ENCODE measurements at regions not wholly inside any gene's neighbourhood (a gene's known extent, or its start where the extent isn't known, plus 50 kb on each side); places are given as distances from the start of the nearest gene placed in this dataset.
"Not testable (repeated sequence)": the region's sequence is repeated elsewhere in the genome, so short reads cannot be mapped to it uniquely, and the experiment has no call there.

DNA sequence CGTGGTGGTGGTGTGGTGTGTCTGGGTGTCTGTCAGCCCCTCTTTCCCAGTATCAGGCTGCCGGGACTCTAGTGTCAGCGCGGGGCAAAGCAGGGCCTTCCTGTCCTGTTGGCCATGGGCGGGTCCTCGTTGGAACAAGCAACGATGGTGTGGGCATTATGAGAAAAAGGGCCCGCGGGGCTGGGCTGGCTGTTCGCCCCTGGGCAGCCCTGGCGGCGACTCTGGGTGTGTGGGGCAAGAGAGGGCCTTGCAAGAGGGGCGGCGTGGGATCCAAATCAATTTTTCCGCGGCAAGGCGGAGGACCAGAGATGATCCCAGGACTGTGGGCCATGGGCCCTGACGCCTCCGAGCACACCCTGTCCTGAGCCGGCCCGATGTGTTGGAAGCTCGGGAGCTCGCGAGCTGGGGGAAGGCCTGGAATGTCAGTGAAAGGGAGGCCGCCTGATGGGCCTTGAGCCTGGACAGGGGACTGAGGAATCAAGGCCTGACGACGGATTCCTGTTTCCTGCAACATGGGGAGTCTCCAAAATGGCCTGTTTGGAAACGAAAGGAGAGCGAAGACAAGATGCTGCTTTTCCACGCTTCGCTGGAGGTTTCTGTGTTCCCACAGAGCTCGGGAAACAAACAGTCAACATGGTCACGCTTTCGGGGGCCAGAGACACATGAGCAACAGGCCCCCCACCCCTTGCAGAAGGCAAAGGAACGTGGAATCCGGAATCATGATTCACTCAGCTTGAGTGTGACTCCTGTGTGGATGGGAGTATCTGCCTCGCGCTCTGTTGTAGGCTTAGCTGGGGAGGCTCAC lies 364.7 kb upstream of the DEFB115 start:
- Histone ChIP-seq H3K27ac (no peak overlapping the region), H3K4me3 (no peak overlapping the region), H3K36me3 (no peaks in the 10 kb centered on the region), H3K9me3 (peaks cover 0 to 8% of the 10 kb centered on the region in 2 donors), H3K27me3 (no peaks in the 10 kb centered on the region), H3K4me1 (ENCODE audit: insufficient read depth) (no peaks in the 10 kb centered on the region)
- 44 to 82% (median 46%) methylated on average over 37 to 38 of the region's 38 CpGs for WGBS, 3 donors
- TF ChIP-seq POLR2A (IDR thresholded peaks at IDR 0.05) (no peak), EP300 (IDR thresholded peaks at IDR 0.05) (no peak)
- TF ChIP-seq, protein P1, sequence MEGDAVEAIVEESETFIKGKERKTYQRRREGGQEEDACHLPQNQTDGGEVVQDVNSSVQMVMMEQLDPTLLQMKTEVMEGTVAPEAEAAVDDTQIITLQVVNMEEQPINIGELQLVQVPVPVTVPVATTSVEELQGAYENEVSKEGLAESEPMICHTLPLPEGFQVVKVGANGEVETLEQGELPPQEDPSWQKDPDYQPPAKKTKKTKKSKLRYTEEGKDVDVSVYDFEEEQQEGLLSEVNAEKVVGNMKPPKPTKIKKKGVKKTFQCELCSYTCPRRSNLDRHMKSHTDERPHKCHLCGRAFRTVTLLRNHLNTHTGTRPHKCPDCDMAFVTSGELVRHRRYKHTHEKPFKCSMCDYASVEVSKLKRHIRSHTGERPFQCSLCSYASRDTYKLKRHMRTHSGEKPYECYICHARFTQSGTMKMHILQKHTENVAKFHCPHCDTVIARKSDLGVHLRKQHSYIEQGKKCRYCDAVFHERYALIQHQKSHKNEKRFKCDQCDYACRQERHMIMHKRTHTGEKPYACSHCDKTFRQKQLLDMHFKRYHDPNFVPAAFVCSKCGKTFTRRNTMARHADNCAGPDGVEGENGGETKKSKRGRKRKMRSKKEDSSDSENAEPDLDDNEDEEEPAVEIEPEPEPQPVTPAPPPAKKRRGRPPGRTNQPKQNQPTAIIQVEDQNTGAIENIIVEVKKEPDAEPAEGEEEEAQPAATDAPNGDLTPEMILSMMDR (IDR thresholded peaks at IDR 0.05), result no peak
- intact Hi-C loops (cut with DNase I), result no loop called here
- no peak for DNase-seq

DNA sequence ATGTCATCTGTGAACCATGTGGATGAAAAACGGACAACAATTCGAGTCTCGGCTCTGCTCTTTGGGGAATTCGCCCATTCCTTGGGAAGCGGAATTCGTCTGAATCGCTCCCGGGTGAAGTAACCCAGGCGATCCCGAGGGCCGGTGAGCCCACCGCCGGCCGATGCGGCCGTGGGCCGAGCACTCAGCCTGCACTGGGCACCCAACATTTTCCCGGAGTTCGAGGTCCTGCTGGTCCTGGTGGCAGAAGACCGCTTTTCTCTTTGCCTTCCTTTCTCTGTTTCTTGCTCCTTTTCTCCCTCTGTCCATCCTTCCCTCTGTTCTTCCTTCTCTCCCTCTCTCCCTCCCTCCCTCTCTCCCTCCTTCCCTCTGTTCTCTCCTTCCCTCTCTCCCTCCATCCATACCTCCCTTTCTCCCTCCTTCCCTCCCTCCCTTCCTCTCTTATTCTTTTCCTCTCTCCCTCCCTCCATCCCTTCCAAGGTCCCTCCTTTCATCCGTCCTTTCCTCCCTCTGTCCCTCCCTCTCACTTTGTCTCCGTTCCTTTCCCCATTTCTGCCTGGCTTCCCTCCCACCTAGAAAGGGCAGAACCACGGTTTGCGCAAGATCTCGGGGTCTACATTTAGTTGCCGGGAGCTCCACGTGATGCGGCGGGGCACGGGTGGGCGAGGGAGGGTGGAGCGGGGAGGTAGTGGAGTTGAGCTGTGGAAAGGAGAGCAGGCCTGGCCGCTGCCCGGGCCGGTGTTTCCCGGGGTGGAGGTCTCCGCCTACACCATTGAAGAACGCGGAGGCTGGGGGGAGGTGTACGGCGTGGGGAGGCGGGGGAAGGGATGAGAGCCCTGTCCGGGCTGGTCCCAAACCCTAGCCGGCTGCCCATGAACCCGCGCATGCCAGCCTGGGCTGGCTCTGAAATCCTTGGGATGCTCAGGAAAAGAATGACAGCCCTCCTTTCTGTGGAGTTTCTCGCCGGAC lies 363.8 kb upstream of the DEFB115 start:
- whole genome bisulfite sequencing, 3 donors, result 25 to 80% (median 45%) methylated on average over 48 of the region's 48 CpGs
- H3K27me3 ChIP-seq; H3K9me3 ChIP-seq; H3K36me3 ChIP-seq; DNase-seq; H3K27ac ChIP-seq; H3K4me1 ChIP-seq (ENCODE audit: insufficient read depth); intact Hi-C loops (cut with DNase I); H3K4me3 ChIP-seq: not testable (repeated sequence)

DNA sequence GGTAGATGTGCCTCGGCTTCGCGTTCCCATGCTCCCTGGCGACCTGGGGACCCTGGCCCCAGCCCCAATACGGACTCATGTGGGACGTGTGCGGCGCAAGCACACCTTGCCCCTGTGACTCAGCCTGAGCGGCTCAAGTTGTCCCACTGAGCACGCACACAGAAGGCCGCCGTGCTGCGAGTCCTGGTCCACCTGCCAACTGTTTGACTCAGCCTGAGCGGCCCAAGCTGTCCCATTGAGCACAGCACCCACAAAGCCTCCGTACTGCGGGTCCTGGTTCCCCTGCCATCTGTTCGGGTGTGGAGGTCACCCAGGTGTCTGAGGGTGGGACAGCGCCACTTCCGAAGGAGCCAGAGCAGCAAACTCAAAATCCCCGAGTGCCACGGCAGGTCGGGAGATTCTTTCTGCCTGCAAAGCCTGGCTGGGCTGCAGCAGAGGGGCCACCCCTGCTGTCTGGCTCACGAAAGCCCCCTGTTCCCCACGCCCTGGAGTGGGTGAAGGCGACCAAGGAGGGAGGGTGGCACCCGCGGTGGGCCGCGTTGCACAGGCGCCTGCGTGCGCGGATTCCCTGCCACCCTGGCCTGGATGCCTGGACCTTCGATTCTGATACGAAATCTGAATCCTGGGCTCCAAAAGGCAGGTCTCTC lies 362.6 kb upstream of the DEFB115 start:
- DNase-seq; H3K9me3 ChIP-seq; H3K27ac ChIP-seq; H3K4me1 ChIP-seq (ENCODE audit: insufficient read depth); intact Hi-C loops (cut with DNase I); H3K4me3 ChIP-seq; H3K36me3 ChIP-seq; H3K27me3 ChIP-seq: not testable (repeated sequence)
- WGBS, 3 donors, result 34 to 75% (median 39%) methylated on average over 33 to 35 of the region's 35 CpGs

DNA sequence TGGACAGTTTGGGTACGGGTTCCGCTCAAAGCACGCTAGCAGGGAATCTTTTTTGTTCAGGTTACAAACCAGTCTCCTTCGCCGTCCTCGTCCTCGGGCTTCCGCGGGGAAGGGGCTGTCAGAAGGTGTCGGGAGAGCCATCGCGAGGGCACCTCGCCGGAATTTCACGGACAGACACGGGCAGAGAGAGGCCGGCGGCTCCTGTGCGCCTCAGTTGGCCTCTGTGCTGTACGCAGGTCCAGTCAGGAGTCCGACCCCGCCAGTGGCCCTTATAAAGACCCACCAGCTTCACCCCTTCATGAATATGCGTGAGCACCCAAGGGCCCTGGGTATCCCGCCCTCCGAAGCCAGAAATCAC lies 362.1 kb upstream of the DEFB115 start:
- 43 to 79% (median 44%) methylated on average over 6 to 25 of the region's 25 CpGs for WGBS, 3 donors
- H3K4me1 ChIP-seq (ENCODE audit: insufficient read depth); DNase-seq; intact Hi-C loops (cut with DNase I); H3K36me3 ChIP-seq; H3K27me3 ChIP-seq; H3K27ac ChIP-seq; H3K4me3 ChIP-seq: not testable (repeated sequence)
- peaks cover 0 to 10% of the 10 kb centered on the region in 2 donors for H3K9me3 ChIP-seq

DNA sequence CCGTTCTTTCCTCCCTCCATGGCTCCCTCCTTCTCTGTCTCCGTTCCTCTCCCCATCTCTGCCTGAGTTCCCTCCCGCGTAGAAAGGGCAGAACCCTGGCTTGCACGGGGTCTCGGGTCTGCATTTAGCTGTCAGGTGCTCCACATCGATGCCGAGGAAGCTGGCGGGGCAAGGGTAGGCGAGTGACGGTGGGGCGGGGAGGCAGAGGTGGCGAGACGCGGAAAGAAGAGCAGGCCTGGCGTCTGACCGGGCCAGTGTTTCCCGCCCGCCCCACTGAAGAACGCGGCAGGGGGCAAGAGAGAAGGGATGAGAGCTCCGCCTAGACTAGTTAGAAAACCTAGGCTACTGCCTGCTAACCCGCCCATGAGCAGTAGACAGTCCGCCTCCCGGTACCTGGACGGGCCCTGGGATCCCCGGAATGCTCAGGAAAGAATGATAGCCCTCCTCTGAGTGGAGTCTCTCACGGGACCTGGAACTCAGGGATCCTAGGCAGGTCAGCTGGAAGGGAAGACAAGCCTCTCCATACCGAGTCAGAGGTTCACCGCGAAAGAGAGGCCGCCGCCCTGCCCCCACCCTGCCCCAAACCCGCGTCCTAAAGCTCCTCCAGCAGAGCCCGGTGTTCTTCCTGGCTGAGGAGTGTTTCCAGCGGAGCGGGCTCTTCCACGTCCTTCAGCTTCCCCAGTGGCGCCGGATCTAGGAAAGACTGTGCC lies 357.9 kb upstream of the DEFB115 start:
- WGBS, 3 donors, result 25 to 56% (median 26%) methylated on average over 41 of the region's 41 CpGs
- DNase-seq; H3K36me3 ChIP-seq; H3K4me3 ChIP-seq; H3K4me1 ChIP-seq (ENCODE audit: insufficient read depth); intact Hi-C loops (cut with DNase I); H3K27me3 ChIP-seq; H3K27ac ChIP-seq; H3K9me3 ChIP-seq: not testable (repeated sequence)

DNA sequence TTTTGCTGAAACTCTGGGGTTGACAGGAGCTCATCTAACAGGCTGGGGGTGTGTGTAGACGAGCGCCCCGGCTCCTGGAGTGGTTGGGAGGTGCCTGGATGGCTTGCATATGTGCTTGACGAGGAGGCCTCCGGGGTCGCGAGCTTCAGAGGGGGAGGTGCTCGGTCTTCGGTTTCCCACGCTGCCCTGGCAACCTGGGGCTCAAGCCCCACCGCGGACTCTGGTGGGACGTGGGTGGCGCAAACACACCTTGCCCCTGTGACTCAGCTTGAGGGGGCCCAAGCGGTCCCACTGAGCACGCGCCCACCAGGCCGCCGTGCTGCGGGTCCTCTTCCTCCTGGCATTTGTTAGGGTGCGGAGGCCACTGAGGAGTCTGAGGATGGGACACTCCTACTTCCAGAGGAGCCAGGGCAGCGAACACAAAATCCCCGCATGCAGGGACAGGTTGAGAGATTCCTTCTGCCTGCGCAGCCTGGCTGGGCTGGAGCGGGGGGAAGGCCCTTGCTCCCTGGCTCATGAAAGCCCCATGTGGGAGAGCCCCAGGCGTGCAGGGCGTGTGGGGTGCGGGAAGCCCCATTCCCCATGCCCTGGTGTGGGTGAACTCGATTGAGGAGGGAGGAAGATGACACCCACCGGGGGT lies 357.3 kb upstream of the DEFB115 start:
- H3K4me3 ChIP-seq; H3K4me1 ChIP-seq (ENCODE audit: insufficient read depth); H3K27ac ChIP-seq; H3K36me3 ChIP-seq; H3K27me3 ChIP-seq; H3K9me3 ChIP-seq; DNase-seq; intact Hi-C loops (cut with DNase I): not testable (repeated sequence)
- 47 to 78% (median 47%) methylated on average over 29 to 30 of the region's 30 CpGs for WGBS, 3 donors

DNA sequence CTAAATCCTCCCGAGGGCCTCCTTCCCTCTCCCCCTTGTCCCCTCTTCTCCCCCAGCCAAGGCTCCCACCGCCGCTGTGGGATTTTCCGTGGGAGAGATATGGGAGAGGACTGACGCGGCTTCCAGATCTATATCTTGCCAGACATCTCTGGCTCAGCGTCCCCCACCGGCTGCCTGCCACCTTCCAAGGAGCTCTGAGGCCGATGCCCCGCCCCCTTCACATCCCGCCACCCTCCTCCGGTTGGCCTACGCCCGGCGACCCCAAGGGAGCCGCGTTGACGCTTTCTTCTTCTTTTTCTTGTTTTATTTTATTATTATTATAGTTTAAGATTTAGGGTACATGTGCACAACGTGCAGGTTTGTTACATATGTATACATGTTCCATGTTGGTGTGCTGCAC lies 352.2 kb upstream of the DEFB115 start:
- H3K36me3 ChIP-seq; H3K4me1 ChIP-seq (ENCODE audit: insufficient read depth); H3K27ac ChIP-seq; H3K4me3 ChIP-seq; DNase-seq; intact Hi-C loops (cut with DNase I); H3K27me3 ChIP-seq; H3K9me3 ChIP-seq: not testable (repeated sequence)
- WGBS, 3 donors, result 90 to 93% (median 91%) methylated on average over 19 of the region's 19 CpGs
